ENCODE measurements at regions not wholly inside any gene's neighbourhood (a gene's known extent, or its start where the extent isn't known, plus 50 kb on each side); places are given as distances from the start of the nearest gene placed in this dataset.
"Not testable (repeated sequence)": the region's sequence is repeated elsewhere in the genome, so short reads cannot be mapped to it uniquely, and the experiment has no call there.

- FAIRE-seq (no peak), DNase-seq (ENCODE audit: low spot score) (no peak)
Measured at GRCh38 chrX:69431420-69431819, 72.7 kb upstream of the NALF2 start.

DNA sequence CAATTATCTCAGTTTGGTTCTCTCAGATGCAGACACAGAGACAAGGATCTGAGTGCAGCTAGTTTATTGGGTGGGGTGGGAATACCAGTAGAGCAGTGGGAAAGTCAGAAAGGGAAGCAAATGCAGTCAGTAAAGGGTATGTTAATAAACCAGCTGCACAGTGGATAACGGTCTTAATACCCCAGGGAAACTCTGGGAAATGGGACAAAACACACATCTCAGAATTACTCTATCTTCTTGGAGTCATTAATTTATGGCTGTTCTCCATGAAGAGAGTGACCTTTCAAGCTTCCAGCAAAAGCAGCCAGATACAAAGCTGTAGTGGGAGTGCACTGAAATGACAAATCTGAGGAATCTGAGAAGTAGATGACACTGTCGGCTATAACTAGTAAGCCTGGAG lies 73.3 kb upstream of the NALF2 start:
- DNase-seq (ENCODE audit: low spot score), result no peak
- no peak for FAIRE-seq

DNA sequence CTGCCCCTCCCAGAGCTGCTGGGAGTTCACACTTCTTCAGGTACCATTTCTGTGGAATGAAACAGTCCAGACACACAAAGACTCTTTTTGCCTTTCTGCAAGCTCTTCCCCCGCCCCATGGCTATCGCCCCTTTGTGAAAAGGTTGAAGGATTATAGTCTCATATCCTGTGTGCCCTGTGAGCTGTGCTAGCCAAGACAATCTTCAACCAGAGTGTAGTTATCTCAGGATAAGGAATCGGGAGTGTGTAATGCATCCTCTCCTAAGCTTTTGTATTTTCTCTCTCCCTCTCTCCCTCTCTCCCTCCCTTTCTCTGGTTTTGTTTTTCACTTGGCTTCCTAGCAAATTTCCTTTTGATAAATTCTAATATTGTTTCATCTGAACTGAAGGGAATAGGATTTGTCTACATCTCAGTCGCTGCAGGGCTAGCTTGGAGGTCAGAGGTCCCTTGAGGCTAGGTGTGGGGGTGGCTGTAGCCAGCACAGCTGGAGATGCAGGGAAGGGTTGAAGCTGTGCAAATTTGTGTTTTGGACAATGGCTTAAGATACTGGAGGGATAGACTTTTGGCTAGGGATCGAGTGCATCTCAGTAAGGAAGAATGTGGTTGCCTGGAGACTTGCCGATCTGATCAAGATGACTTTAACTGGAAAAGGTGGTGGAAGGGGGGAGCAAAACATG lies 74.6 kb upstream of the NALF2 start:
- DNase-seq (ENCODE audit: low spot score), result no peak
- no peak for FAIRE-seq

- no peak for DNase-seq (ENCODE audit: low spot score)
- FAIRE-seq, result no peak
Measured at GRCh38 chrX:69428216-69428615, 75.9 kb upstream of the NALF2 start.

DNA sequence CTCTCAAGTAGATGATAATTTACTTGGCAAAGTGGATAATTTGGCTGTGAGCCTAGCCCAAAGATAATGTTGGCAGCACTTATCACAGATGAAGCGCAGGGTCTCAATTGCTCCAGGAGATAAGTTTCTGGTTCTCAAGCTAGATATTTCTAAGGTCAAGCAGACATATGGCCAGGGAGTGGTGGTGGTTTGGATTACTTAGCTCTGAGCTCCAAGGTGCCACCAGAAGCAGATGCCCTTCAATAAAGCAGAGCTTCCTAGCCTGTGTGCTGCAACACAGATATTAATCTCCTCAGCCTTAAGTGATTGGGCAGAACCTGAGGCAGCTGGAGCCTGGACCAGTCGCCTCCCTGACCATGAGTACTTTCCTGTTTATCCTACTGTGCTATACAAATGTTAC lies 79.2 kb upstream of the NALF2 start:
- no peak for FAIRE-seq
- DNase-seq (ENCODE audit: low spot score), result no peak

DNA sequence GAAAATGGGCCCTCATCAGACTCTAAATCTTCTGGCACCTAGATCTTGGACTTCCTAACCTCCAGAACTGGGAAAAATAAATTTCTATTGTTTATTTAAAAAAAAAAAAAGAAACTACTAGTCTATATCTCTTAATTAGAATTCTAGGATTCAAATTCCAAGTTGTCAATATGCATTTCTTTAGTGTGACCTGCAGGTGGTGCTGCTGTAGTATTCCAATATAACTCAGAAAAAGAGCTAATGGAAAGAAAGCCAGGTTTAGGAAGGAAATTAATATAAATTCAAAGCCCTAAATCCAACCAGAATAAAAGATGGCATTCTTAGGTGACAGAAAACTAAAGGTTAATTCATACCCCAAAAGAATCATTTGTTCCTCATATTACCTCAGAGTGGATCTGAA lies 80.0 kb upstream of the NALF2 start:
- FAIRE-seq (no peak), DNase-seq (ENCODE audit: low spot score) (no peak)

GRCh38 chrX:69422208-69422607 lies 81.9 kb upstream of the NALF2 start:
- FAIRE-seq; DNase-seq (ENCODE audit: low spot score): not testable (repeated sequence)

DNA sequence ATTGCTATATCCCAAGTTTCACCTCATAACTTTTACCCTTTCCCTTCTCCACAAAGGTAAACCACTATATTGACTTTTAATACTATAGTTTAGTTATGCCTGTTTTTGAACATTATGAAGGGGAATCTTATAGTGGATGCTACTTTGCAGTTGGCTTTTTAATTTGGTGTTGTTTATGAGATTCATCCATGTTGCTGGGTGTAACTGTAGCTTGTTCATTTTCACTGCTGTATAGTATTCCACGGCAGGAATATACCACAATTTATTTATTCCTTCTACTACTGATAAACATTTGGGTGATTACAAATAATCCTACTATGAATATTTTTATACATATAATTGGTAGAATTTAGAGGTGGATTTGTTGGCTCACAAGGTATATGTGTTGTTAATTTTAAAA lies 88.4 kb upstream of the NALF2 start:
- no peak for DNase-seq (ENCODE audit: low spot score)
- no peak for FAIRE-seq

- FAIRE-seq (no peak), DNase-seq (ENCODE audit: low spot score) (no peak)
Measured at GRCh38 chrX:69412661-69413060, 91.5 kb upstream of the NALF2 start.

DNA sequence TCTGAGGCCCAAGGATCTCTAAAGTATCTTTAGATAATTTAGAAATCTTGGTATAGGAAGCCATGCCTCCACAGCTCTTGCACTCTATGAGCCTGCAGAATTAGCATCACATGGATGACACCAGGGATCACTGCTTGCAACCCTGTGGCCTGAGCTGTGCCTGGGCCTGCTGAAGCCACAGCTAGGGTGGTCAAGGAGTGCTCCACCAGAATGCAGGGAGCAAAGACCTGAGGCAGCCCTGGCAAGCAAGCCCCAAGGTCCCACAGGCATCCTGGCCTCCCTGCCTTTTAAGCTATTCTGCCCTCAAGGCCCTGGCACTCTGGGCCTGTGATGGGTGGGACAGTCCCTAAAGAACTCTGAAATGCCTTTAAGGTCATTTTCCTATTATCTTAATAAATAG lies 105.2 kb upstream of the NALF2 start:
- DNase-seq (ENCODE audit: low spot score) (no peak), FAIRE-seq (no peak)

DNA sequence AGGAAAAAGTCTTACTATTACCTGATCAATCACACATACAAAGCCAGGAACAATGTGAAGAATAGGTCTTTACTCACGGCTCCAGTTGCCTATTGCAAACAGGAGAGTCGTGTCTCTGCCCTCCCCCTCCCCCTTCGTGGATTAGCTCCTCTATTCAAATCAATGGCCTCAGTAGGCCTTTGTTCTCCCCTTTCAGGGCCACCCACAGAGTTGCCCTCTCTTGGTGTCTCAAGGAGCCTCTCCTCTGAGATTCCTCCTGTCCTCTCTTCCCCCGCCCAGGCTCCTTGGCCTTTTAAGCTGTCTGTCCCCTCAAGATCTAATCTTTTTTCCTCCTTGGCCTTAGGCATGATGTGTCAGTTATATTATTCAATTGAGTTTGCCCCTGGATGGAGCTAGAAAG lies 107.2 kb upstream of the NALF2 start:
- no peak for FAIRE-seq
- DNase-seq (ENCODE audit: low spot score), result no peak

DNA sequence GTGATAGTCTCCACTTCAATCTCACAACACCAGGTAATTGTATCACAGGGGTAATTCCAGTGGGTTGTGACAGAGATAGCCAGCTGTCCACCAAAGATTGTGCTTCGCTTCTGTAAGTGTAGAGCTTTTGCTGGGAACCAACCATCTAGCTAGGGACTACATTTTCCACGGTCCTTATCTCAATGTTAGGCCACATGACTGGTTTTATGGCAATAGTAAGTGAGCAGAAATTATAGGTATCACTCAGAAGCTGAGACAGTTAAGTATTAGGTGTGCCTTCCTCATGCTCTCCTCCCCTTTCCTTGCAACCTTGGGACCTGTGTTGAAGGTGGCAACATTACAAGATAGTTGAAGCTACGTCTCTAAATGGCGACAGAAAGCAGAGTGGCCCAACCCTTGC lies 108.8 kb upstream of the NALF2 start:
- no peak for DNase-seq (ENCODE audit: low spot score)
- FAIRE-seq, result no peak

DNA sequence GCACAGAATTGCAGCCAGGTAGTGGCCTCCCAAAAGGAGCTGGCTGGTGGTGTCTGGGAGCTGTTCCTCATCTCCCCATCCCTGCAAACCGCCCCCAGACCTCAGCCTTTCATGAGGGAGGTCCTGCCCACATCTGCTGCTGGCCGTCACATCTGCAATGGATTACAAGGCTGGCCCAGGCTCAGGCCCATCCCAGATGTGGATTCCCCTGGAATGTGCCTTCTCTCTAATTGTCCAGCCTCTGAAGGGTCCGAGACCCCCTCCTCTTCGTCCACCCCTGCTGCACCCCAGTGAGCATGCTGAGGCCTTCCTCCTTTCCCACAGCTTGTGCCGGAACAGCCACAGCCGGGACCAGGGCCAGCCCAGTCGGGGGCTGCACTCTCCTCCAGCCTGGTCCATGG lies 115.0 kb upstream of the NALF2 start:
- DNase-seq (ENCODE audit: low spot score) (no peak), FAIRE-seq (no peak)

DNA sequence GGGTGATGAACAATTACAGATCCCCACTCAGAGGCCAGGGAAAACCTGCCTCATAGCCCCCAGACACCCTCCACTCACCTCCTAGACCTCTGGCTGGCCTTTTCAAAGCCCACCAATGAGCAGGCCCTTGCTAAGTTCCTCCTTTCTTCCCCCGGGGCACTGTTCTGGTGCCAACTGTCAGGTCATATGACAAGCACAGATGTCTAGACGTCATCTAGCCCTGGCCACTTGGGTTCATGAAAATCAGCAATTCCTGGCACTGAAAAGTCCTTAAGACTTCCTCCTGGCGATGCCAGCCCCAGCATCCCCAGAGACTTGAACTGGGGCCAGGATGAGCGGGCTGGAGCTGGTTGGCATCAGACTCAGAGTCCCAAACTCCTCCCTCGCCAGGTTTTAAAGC lies 115.6 kb upstream of the NALF2 start:
- DNase-seq (ENCODE audit: low spot score), result no peak
- no peak for FAIRE-seq

- FAIRE-seq (no peak), DNase-seq (ENCODE audit: low spot score) (peak; percentile 76)
Measured at GRCh38 chrX:69387567-69388487, 116.3 kb upstream of the NALF2 start.

GRCh38 chrX:69386681-69387080 lies 117.4 kb upstream of the NALF2 start:
- DNase-seq (ENCODE audit: low spot score) (no peak), FAIRE-seq (no peak)

DNA sequence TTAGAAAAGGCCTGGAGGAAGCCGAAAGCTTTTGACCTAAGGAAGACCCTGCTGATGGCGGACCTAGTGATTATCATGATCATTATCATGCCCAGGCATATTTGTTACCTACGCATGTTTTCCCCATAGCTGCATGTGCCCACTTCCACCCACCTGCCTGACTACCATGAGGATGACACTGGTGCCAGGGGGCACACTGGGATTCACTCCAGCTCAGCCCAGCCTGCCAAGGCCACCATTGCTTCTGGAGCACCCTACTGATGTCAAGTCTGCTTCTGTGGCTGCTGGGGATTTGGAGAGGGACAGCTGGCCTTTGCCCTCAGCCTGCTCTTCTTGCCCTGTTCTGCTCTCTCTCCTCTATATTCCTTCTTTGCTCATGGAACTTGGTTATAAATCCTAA lies 124.7 kb upstream of the NALF2 start:
- no peak for FAIRE-seq
- no peak for DNase-seq (ENCODE audit: low spot score)

DNA sequence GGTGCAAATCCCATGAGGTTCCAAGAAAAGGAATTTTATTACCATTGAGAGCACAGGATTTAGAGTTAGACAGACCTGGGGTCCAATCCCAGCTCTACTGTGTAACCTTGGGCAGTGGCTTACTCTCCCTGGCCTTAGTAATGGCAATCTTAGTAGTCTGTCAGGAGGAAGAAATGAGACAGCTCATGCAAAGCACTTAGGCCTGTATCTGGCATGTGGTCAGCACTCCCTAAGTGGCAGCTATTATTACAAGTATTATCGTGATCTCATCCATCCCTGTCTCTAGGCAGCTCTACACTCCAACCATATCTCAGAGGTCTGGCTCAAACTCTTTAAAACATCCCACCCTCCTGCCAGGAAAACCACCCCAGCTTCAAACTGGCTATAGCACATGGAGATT lies 129.6 kb upstream of the NALF2 start:
- FAIRE-seq (no peak), DNase-seq (ENCODE audit: low spot score) (no peak)

GRCh38 chrX:69372435-69372834 lies 131.7 kb upstream of the NALF2 start:
- DNase-seq (ENCODE audit: low spot score), result no peak
- FAIRE-seq, result no peak

DNA sequence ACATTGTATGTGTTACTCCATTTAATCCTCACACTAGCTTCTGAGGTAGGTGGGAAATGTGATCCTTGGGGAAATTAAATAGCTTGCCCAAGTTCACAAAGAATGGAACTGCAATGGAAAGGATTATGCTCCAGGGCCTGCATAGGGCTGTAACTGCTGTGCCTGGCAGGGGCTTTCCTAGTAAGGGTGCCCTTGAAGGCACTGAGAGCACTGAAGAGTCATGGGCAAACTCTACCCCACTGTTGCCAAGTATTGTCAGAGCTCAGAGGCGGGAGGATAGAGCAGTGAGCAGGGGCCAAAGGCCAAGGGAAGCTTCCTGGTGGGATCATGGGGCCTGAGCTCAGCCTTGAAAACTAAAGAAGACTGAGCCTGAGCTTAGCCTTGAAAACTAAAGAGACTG lies 133.0 kb upstream of the NALF2 start:
- no peak for FAIRE-seq
- DNase-seq (ENCODE audit: low spot score), result no peak

DNA sequence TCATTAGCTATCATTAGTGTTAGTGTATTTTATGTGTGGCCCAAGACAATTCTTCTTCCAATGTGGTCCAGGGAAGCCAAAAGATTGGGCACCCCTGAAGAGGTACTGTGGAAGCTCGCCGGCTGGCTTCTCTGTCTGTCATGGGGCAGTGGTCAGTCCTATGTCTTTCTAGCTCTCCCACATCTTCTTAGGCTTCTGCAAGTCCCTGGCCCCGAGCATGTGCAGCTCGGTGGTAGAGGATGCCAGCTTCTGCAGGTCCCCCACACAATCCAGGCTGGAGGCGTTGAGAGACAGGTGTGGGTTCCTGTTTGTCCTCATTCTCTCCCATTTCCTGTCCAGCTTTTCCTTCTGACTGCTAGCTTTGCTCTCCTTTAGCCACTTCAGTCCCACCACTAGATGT lies 134.1 kb upstream of the NALF2 start:
- DNase-seq (ENCODE audit: low spot score), result no peak
- no peak for FAIRE-seq

DNA sequence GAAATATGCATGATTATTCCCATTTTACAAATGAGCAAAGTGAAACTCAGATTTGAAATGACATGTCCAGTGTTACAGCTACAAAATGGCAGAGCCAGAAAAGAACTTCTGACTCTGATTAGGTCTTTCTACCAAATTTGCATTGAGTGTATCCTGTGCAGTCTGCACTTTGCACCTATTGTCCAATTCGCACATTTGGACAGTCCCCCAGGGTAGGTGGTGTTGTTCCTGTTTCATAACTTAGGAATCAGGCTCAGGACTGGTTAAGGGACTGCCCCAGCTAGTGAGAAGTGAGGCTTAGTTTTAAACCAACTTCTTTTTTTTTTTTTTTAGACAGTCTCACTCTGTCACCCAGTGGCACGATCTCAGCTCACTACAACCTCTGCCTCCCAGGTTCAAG lies 137.9 kb upstream of the NALF2 start:
- FAIRE-seq, result no peak
- DNase-seq (ENCODE audit: low spot score), result no peak

- DNase-seq (ENCODE audit: low spot score) (no peak), FAIRE-seq (no peak)
Measured at GRCh38 chrX:69365755-69366154, 138.4 kb upstream of the NALF2 start.

Measured in urothelium cell line (cell line).